Caco-2 (cell line): ENCODE measurements at regions not wholly inside any gene's neighbourhood (a gene's known extent, or its start where the extent isn't known, plus 50 kb on each side); places are given as distances from the start of the nearest gene placed in this dataset.

ENCODE experiments used
- BruUV-seq: library from RNA; stranded (reverse); fragments of 400-500 nt; replicated peaks from 2 replicates; lab custom pipeline; 2021; lab: Mats Ljungman, UMichigan
- CTCF ChIA-PET: fragments of 300-600 bp; sonication (Branson Sonifier 250); formaldehyde crosslinking; loops from one replicate; lab custom pipeline; 2022; ENCODE audit warnings: antibody characterized with exemption; lab: Charles Lee
- POLR2A ChIA-PET: fragments of 300-600 bp; sonication (Branson Sonifier 250); formaldehyde crosslinking; loops from one replicate; lab custom pipeline; 2022; ENCODE audit warnings: antibody characterized with exemption; lab: Charles Lee
- DNase-seq, 2 experiments: peaks; one replicate each; pipeline versions ENCODE4 v3.0.0 to v3.0.0-alpha.2; 2020 to 2022
- H3K27me3 ChIP-seq: replicated peaks from 2 replicates; pipeline ENCODE4 v1.6.0; 2011; ENCODE audit warnings: low read length; ENCODE audit not compliant: control insufficient read depth, insufficient read depth
- H3K36me3 ChIP-seq: 2 replicates; pipeline ENCODE4 v1.5.1; 2011; ENCODE audit warnings: low read length; ENCODE audit not compliant: control insufficient read depth, insufficient read depth
- H3K4me1 ChIP-seq: fragments of 250-450 bp; sonication (Bioruptor Pico); 2 replicates; pipeline ENCODE4 v1.5.1; 2020; ENCODE audit warnings: mild to moderate bottlenecking
- H3K4me3 ChIP-seq: 2 replicates; pipeline ENCODE4 v1.5.1; 2011; ENCODE audit warnings: low read depth, mild to moderate bottlenecking, control low read depth, low read length
- H3K9me3 ChIP-seq: fragments of 250-450 bp; sonication (Bioruptor Pico); 2 replicates; pipeline ENCODE4 v1.5.1; 2020; ENCODE audit warnings: mild to moderate bottlenecking, moderate library complexity
- H3K27ac Mint-ChIP-seq: one replicate; pipeline ENCODE4 v1.8.0; 2022; ENCODE audit warnings: mixed read lengths; ENCODE audit not compliant: unreplicated experiment
- H3K27me3 Mint-ChIP-seq: one replicate; pipeline ENCODE4 v1.8.0; 2022; ENCODE audit warnings: mixed read lengths; ENCODE audit not compliant: insufficient read depth, unreplicated experiment
- H3K36me3 Mint-ChIP-seq: one replicate; pipeline ENCODE4 v1.8.0; 2022; ENCODE audit warnings: mild to moderate bottlenecking, mixed read lengths; ENCODE audit not compliant: insufficient read depth, unreplicated experiment
- H3K4me1 Mint-ChIP-seq: one replicate; pipeline ENCODE4 v1.8.0; 2022; ENCODE audit warnings: low read depth, mixed read lengths; ENCODE audit not compliant: unreplicated experiment
- H3K4me3 Mint-ChIP-seq: one replicate; pipeline ENCODE4 v1.8.0; 2022; ENCODE audit warnings: mild to moderate bottlenecking, moderate library complexity, mixed read lengths; ENCODE audit not compliant: unreplicated experiment
- H3K9me3 Mint-ChIP-seq: one replicate; pipeline ENCODE4 v1.8.0; 2022; ENCODE audit warnings: mixed read lengths; ENCODE audit not compliant: unreplicated experiment
- CTCF ChIP-seq, 2 experiments: fragments of 200-600 bp in 1 of 2; IDR thresholded peaks; 1 replicate in 1 of 2; 2 replicates in 1 of 2; pipeline versions ENCODE4 v1.5.1 to v1.8.0; 2011 to 2022; ENCODE audit warnings: antibody characterized with exemption in 1 of 2, control low read depth in 1 of 2, inconsistent platforms in 1 of 2, low read depth in 1 of 2, low read length in 1 of 2, mild to moderate bottlenecking in 1 of 2, moderate library complexity in 1 of 2; ENCODE audit not compliant: insufficient read depth in 1 of 2, severe bottlenecking in 1 of 2, unreplicated experiment in 1 of 2
- intact Hi-C: fragments of 100-400 bp; cut with micrococcal nuclease; formaldehyde crosslinking; loops from one replicate; pipeline ENCODE4 v1.10.0; 2022; ENCODE audit not compliant: unreplicated experiment

- TF ChIP-seq CTCF (IDR thresholded peaks at IDR 0.05; ENCODE audit: insufficient read depth in 1 of 2, low read depth in 1 of 2, low read length in 1 of 2, severe bottlenecking in 1 of 2, unreplicated experiment in 1 of 2): no peak
- no TSS peak for BruUV-seq
- Histone ChIP-seq H3K27me3 (no peaks in the 10 kb centered on the region), H3K4me3 (no peak overlapping the region), H3K4me1 (no peaks in the 10 kb centered on the region), H3K36me3 (no peaks in the 10 kb centered on the region), H3K9me3 (no peaks in the 10 kb centered on the region)
- no peak overlapping the region for H3K27ac Mint-ChIP-seq
- ChIA-PET POLR2A (no interaction called here), CTCF (no interaction called here)
- no peak overlapping the region for H3K4me3 Mint-ChIP-seq
- intact Hi-C loops: no loop called here
- H3K4me1 Mint-ChIP-seq: no peaks in the 10 kb centered on the region
- no peaks in the 10 kb centered on the region for H3K9me3 Mint-ChIP-seq
- no peak for DNase-seq
- H3K27me3 Mint-ChIP-seq: peaks cover 12% of the 10 kb centered on the region
- H3K36me3 Mint-ChIP-seq: no peaks in the 10 kb centered on the region
Measured at GRCh38 chr14:60357551-60358149, 108.6 kb downstream of the PPM1A start.

GRCh38 chr14:60363275-60363674, 114.3 kb downstream of the PPM1A start:
- TF ChIP-seq CTCF (IDR thresholded peaks at IDR 0.05; ENCODE audit: insufficient read depth in 1 of 2, low read depth in 1 of 2, low read length in 1 of 2, severe bottlenecking in 1 of 2, unreplicated experiment in 1 of 2): no peak
- H3K27me3 Mint-ChIP-seq: peaks cover 5% of the 10 kb centered on the region
- H3K36me3 ChIP-seq: no peaks in the 10 kb centered on the region
- no peaks in the 10 kb centered on the region for H3K4me1 ChIP-seq
- no TSS peak for BruUV-seq
- intact Hi-C loops: no loop called here
- no peaks in the 10 kb centered on the region for H3K36me3 Mint-ChIP-seq
- H3K9me3 Mint-ChIP-seq: no peaks in the 10 kb centered on the region
- H3K27me3 ChIP-seq: no peaks in the 10 kb centered on the region
- no peak overlapping the region for H3K4me3 ChIP-seq
- no peaks in the 10 kb centered on the region for H3K9me3 ChIP-seq
- ChIA-PET CTCF (no interaction called here), POLR2A (no interaction called here)
- no peaks in the 10 kb centered on the region for H3K4me1 Mint-ChIP-seq
- no peak for DNase-seq
- no peak overlapping the region for H3K27ac Mint-ChIP-seq
- no peak overlapping the region for H3K4me3 Mint-ChIP-seq

GRCh38 chr14:60363687-60364086, 114.7 kb downstream of the PPM1A start:
- Mint-ChIP-seq H3K9me3 (no peaks in the 10 kb centered on the region), H3K4me3 (no peak overlapping the region), H3K27ac (no peak overlapping the region), H3K4me1 (no peaks in the 10 kb centered on the region), H3K36me3 (no peaks in the 10 kb centered on the region), H3K27me3 (peaks cover 5% of the 10 kb centered on the region)
- no peaks in the 10 kb centered on the region for H3K27me3 ChIP-seq
- ChIA-PET CTCF (no interaction called here), POLR2A (no interaction called here)
- no TSS peak for BruUV-seq
- no peaks in the 10 kb centered on the region for H3K4me1 ChIP-seq
- no peaks in the 10 kb centered on the region for H3K9me3 ChIP-seq
- no peak for TF ChIP-seq CTCF (IDR thresholded peaks at IDR 0.05; ENCODE audit: insufficient read depth in 1 of 2, low read depth in 1 of 2, low read length in 1 of 2, severe bottlenecking in 1 of 2, unreplicated experiment in 1 of 2)
- no peak overlapping the region for H3K4me3 ChIP-seq
- DNase-seq: no peak
- H3K36me3 ChIP-seq: no peaks in the 10 kb centered on the region
- intact Hi-C loops: no loop called here
